ENCODE measurements at regions not wholly inside any gene's neighbourhood (a gene's known extent, or its start where the extent isn't known, plus 50 kb on each side); places are given as distances from the start of the nearest gene placed in this dataset.

DNA sequence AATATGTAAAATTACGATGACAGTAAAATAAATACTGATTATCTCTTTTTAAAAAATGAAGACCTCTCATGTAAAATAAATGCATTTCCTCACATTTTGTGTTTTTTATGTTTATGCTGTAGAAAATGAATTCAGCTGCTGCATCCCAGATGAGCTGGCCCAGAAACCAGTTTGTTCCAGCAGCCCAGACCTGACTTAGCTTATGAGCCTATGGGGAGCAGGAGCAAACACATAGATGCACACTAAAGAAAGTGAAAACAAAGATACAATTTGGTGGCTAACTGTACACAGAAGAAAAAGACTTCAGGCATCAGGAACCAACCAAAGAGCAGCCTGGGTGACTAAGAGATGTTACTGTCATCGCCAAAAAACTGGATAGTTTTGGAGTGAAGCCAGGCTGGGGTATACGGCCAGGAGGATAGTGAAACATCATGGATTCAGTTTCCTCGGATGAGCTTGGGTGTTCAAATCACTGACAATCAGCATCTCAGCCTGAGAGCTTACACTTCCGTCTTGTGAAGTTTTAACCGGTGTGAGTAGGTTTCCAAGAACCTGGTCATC, 113.9 kb upstream of the BACE2 start:
- TF ChIP-seq, protein P1, sequence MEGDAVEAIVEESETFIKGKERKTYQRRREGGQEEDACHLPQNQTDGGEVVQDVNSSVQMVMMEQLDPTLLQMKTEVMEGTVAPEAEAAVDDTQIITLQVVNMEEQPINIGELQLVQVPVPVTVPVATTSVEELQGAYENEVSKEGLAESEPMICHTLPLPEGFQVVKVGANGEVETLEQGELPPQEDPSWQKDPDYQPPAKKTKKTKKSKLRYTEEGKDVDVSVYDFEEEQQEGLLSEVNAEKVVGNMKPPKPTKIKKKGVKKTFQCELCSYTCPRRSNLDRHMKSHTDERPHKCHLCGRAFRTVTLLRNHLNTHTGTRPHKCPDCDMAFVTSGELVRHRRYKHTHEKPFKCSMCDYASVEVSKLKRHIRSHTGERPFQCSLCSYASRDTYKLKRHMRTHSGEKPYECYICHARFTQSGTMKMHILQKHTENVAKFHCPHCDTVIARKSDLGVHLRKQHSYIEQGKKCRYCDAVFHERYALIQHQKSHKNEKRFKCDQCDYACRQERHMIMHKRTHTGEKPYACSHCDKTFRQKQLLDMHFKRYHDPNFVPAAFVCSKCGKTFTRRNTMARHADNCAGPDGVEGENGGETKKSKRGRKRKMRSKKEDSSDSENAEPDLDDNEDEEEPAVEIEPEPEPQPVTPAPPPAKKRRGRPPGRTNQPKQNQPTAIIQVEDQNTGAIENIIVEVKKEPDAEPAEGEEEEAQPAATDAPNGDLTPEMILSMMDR (IDR thresholded peaks at IDR 0.05; ENCODE audit: poor library complexity, severe bottlenecking) = no peak
- TF ChIP-seq, protein P2, sequence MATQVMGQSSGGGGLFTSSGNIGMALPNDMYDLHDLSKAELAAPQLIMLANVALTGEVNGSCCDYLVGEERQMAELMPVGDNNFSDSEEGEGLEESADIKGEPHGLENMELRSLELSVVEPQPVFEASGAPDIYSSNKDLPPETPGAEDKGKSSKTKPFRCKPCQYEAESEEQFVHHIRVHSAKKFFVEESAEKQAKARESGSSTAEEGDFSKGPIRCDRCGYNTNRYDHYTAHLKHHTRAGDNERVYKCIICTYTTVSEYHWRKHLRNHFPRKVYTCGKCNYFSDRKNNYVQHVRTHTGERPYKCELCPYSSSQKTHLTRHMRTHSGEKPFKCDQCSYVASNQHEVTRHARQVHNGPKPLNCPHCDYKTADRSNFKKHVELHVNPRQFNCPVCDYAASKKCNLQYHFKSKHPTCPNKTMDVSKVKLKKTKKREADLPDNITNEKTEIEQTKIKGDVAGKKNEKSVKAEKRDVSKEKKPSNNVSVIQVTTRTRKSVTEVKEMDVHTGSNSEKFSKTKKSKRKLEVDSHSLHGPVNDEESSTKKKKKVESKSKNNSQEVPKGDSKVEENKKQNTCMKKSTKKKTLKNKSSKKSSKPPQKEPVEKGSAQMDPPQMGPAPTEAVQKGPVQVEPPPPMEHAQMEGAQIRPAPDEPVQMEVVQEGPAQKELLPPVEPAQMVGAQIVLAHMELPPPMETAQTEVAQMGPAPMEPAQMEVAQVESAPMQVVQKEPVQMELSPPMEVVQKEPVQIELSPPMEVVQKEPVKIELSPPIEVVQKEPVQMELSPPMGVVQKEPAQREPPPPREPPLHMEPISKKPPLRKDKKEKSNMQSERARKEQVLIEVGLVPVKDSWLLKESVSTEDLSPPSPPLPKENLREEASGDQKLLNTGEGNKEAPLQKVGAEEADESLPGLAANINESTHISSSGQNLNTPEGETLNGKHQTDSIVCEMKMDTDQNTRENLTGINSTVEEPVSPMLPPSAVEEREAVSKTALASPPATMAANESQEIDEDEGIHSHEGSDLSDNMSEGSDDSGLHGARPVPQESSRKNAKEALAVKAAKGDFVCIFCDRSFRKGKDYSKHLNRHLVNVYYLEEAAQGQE (IDR thresholded peaks at IDR 0.05; ENCODE audit: borderline replicate concordance) = no peak
- TF ChIP-seq EZH2 (IDR thresholded peaks at IDR 0.05; ENCODE audit: borderline replicate concordance, insufficient read depth, low read length, poor library complexity, severe bottlenecking) (no peak), SMC3 (conservative IDR thresholded peaks at IDR 0.05; ENCODE audit: poor library complexity) (no peak)
